ENCODE measurements at regions not wholly inside any gene's neighbourhood (a gene's known extent, or its start where the extent isn't known, plus 50 kb on each side); places are given as distances from the start of the nearest gene placed in this dataset.
"Not testable (repeated sequence)": the region's sequence is repeated elsewhere in the genome, so short reads cannot be mapped to it uniquely, and the experiment has no call there.

DNA sequence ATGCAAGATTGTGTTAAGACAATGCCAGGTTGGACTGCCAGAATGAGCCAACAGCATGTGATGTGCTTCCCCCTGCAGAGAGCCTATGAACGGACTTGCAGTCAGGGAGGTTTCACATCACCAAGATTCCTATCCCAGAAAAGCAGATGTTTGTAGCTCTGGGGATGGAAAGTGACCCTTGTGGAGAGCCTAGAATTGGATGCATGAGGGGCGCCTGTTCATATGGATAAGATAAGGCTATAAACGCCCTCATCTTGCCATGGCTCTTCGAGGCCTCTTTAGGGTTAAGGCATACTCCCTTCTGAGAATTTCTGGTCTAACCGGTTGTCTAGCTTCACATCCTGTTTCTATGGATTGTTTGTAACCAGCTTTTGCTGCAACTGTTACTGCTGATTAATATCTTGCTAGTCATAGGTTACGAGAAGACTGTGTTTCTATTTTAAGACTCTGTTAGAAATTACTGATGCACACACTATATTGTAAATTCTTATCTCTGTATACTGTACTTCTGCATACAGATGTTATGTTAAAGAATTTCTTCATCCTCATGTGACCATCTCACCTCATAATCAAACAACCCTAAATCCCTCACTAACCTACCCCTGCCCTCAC lies 295.8 kb downstream of the PTGER3 start:
- H3K9me3 ChIP-seq: peaks cover 10 to 29% of the 10 kb centered on the region in 2 donors
- H3K4me3 ChIP-seq; H3K36me3 ChIP-seq; intact Hi-C loops (cut with DNase I; ENCODE audit: low total_unique reads); H3K27me3 ChIP-seq; DNase-seq (ENCODE audit: low spot score in 2 of 2); H3K4me1 ChIP-seq: not testable (repeated sequence)
- H3K27ac ChIP-seq: peak overlapping the region; percentile 10 to 65

DNA sequence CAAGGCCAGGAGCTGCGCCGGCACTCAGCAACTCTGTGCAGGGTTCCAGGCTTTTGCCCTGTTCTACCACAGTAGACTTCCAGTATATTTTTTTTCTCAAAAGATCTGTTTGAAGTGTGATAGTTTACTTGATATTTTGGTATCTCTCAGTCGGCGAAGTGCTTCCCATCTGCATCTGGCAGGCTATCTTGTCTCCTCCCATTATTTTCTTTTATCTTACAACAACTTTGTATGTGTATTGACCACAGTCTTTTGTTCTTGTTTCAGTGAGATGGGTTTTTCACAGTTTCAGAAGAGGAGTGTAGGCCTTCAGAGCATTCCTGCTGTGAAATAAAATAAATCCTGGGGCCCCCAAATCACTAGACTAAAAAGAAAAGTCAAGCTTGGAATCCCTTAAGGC lies 292.9 kb downstream of the PTGER3 start:
- intact Hi-C loops (cut with DNase I; ENCODE audit: low total_unique reads): no loop called here
- H3K27me3 ChIP-seq: no peaks in the 10 kb centered on the region
- H3K27ac ChIP-seq: no peak overlapping the region
- DNase-seq (ENCODE audit: low spot score in 2 of 2): no peak
- TF ChIP-seq POLR2AphosphoS5 (IDR thresholded peaks at IDR 0.05) (no peak), POLR2A (IDR thresholded peaks at IDR 0.05) (no peak)
- TF ChIP-seq, protein P1, sequence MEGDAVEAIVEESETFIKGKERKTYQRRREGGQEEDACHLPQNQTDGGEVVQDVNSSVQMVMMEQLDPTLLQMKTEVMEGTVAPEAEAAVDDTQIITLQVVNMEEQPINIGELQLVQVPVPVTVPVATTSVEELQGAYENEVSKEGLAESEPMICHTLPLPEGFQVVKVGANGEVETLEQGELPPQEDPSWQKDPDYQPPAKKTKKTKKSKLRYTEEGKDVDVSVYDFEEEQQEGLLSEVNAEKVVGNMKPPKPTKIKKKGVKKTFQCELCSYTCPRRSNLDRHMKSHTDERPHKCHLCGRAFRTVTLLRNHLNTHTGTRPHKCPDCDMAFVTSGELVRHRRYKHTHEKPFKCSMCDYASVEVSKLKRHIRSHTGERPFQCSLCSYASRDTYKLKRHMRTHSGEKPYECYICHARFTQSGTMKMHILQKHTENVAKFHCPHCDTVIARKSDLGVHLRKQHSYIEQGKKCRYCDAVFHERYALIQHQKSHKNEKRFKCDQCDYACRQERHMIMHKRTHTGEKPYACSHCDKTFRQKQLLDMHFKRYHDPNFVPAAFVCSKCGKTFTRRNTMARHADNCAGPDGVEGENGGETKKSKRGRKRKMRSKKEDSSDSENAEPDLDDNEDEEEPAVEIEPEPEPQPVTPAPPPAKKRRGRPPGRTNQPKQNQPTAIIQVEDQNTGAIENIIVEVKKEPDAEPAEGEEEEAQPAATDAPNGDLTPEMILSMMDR (IDR thresholded peaks at IDR 0.05): no peak
- no peaks in the 10 kb centered on the region for H3K36me3 ChIP-seq
- H3K9me3 ChIP-seq: peaks cover 0 to 9% of the 10 kb centered on the region in 2 donors
- no peaks in the 10 kb centered on the region for H3K4me1 ChIP-seq
- H3K4me3 ChIP-seq: no peak overlapping the region

DNA sequence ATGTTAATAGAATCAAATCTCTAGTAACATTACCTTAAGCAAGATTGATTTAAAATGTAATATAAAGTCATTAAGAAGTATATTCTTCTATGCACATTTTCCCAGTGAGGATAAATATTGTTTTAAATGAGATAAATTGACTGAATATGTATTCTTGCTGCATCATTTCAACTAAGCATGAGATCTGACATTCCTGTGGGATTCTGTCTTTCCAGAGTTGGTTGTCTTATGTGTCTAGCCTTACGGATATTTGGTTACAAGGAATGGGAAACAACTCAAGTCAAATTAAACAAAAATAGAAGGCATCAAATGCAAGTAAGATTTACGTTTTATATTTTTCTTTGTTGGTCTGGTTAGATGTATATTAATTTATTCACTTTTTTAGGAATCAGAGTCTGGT lies 287.5 kb downstream of the PTGER3 start:
- no peak overlapping the region for H3K4me3 ChIP-seq
- no peaks in the 10 kb centered on the region for H3K9me3 ChIP-seq
- DNase-seq (ENCODE audit: low spot score in 2 of 2): no peak
- no peaks in the 10 kb centered on the region for H3K4me1 ChIP-seq
- no peaks in the 10 kb centered on the region for H3K36me3 ChIP-seq
- no peak overlapping the region for H3K27ac ChIP-seq
- TF ChIP-seq POLR2A (IDR thresholded peaks at IDR 0.05) (no peak), POLR2AphosphoS5 (IDR thresholded peaks at IDR 0.05) (no peak)
- TF ChIP-seq, protein P1 (IDR thresholded peaks at IDR 0.05): no peak
- intact Hi-C loops (cut with DNase I; ENCODE audit: low total_unique reads): no loop called here
- H3K27me3 ChIP-seq: no peaks in the 10 kb centered on the region

DNA sequence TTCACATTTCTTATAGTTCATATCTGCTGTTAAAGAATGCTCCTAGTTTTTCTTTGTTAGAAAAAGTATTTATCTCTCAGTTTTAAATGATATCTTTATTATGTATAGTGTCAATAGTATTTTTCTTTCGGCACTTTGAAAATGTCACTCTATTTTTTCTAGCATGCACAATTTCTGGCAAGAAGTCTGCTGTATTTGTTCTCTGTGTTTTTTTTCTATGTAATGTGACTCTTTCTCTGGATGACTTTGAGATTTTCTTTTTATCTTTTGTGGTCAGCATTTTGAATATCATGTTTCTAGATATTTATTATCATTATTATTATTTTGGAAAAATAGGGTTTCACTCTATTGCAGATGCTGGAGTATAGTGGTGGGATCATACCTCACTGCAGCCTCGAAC lies 285.2 kb downstream of the PTGER3 start:
- Histone ChIP-seq H3K27me3 (no peaks in the 10 kb centered on the region), H3K27ac (no peak overlapping the region), H3K9me3 (no peaks in the 10 kb centered on the region), H3K4me1 (no peaks in the 10 kb centered on the region), H3K36me3 (no peaks in the 10 kb centered on the region), H3K4me3 (no peak overlapping the region)
- no peak for TF ChIP-seq POLR2AphosphoS5 (IDR thresholded peaks at IDR 0.05)
- TF ChIP-seq, protein P1 (IDR thresholded peaks at IDR 0.05): no peak
- TF ChIP-seq POLR2A (IDR thresholded peaks at IDR 0.05): no peak
- DNase-seq (ENCODE audit: low spot score in 2 of 2): no peak
- intact Hi-C loops (cut with DNase I; ENCODE audit: low total_unique reads): no loop called here

DNA sequence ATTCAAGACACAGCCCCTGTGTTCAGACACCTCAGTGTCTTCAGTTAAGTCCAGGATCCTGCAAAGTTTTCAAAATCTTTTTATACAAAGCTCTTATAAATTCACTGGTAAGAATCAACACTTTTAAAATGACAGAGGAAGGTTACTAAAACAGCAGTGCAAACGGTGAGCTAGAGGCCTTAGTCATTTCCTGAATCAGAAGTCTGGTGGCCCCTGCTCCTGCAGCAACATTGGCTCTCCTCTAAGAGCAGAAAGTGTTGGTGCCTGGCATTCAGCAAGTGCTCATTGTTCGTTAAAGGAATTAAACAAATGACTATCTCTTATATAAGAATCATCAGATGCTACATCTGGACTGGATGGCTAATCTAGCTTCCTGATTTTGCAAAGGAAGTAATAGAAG lies 282.9 kb downstream of the PTGER3 start:
- H3K27ac ChIP-seq: no peak overlapping the region
- H3K4me1 ChIP-seq: no peaks in the 10 kb centered on the region
- DNase-seq (ENCODE audit: low spot score in 2 of 2): no peak
- H3K36me3 ChIP-seq: no peaks in the 10 kb centered on the region
- intact Hi-C loops (cut with DNase I; ENCODE audit: low total_unique reads): no loop called here
- TF ChIP-seq, protein P1 (IDR thresholded peaks at IDR 0.05): no peak
- TF ChIP-seq POLR2A (IDR thresholded peaks at IDR 0.05) (no peak), POLR2AphosphoS5 (IDR thresholded peaks at IDR 0.05) (no peak)
- H3K4me3 ChIP-seq: no peak overlapping the region
- no peaks in the 10 kb centered on the region for H3K9me3 ChIP-seq
- H3K27me3 ChIP-seq: no peaks in the 10 kb centered on the region

DNA sequence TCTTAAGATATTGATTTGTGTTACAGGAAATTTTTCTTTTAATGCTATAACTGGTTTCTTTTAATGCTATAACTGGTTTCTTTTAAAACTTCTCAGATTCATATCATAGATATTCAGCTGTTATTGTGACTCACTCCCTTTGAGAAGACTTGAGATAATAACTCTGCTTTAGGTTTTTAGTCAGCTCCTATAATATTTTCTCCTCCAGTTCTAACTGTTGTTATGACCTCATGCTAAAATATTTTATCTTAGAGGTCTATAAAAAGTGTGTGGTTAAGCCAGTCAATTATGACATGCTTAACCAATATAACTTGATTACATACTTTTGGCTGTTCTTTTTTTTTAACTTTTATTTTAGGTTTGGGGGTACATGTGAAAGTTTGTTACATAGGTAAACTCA lies 280.2 kb downstream of the PTGER3 start:
- no peak overlapping the region for H3K27ac ChIP-seq
- TF ChIP-seq, protein P1 (IDR thresholded peaks at IDR 0.05): no peak
- TF ChIP-seq POLR2A (IDR thresholded peaks at IDR 0.05): no peak
- TF ChIP-seq POLR2AphosphoS5 (IDR thresholded peaks at IDR 0.05): no peak
- H3K4me1 ChIP-seq: no peaks in the 10 kb centered on the region
- H3K9me3 ChIP-seq: peaks cover 4 to 10% of the 10 kb centered on the region in 2 donors
- H3K4me3 ChIP-seq: no peak overlapping the region
- no peaks in the 10 kb centered on the region for H3K27me3 ChIP-seq
- H3K36me3 ChIP-seq: no peaks in the 10 kb centered on the region
- intact Hi-C loops (cut with DNase I; ENCODE audit: low total_unique reads): no loop called here
- no peak for DNase-seq (ENCODE audit: low spot score in 2 of 2)
